ENCODE measurements at regions not wholly inside any gene's neighbourhood (a gene's known extent, or its start where the extent isn't known, plus 50 kb on each side); places are given as distances from the start of the nearest gene placed in this dataset.
A peak's percentile ranks its signal among the peaks of the same experiment; 100 is the strongest.
"Not testable (repeated sequence)": the region's sequence is repeated elsewhere in the genome, so short reads cannot be mapped to it uniquely, and the experiment has no call there.

DNA sequence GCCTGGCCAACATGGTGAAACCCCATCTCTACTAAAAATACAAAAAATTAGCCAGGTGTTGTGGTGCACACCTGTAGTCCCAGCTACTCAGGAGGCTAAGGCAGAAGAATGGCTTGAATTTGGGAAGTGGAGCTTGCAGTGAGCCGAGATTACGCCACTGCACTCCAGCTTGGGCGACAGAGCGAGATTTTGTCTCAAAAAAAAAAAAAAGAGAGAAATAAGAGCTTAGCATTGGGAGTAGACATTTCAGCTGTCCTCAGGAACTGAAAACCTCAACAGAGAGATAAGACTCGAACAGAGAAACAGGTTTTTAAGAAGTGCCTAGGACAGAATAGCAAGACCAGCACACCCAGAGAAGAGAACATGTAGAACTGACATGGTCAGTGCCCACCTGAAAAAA is 262.6 kb upstream of the RAB4A start:
- DNase-seq (ENCODE audit: low spot score), result not testable (repeated sequence)

DNA sequence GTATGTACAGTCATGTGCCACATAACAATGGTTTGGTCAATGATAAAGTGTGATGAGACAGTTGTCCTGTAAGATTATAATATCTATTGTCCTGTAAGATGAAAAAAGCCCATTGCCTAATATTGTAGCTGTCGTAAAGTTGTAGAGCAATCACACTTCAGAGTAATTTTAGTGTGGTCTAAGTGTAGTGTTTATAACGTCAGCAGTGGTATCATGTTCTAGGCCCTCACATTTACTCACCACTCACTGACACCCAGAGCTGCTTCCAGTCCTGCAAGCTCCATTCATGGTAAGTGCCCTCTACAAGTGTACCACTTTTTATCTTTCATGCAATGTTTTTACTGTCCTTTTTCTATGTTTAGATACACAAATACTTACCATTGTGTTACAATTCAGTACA is 259.9 kb upstream of the RAB4A start:
- DNase-seq (ENCODE audit: low spot score), result no peak

GRCh38 chr1:229012823-229013222 is 258.1 kb upstream of the RAB4A start:
- DNase-seq (ENCODE audit: low spot score), result no peak

DNA sequence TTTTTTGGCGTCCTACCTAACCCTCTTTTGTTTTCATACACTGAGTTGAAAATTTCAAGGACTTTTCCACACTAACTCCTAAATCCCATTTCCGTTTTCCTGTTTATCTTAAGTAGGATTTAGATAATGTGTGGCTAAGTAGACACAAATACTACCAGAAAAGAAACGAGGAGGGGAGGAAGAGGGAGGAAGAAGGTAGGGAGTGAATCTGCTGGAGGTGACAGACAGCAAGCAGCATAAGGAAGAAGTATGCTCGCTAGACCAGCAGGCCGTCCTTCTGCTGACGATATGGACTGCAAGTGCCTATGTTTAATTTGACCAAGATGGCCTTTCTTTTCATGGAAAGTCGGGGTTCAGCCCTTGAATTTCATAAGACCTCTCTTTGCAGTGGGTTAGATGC is 256.9 kb upstream of the RAB4A start:
- no peak for DNase-seq (ENCODE audit: low spot score)

GRCh38 chr1:229015806-229016205 is 255.1 kb upstream of the RAB4A start:
- DNase-seq (ENCODE audit: low spot score), result no peak

GRCh38 chr1:229017091-229017490 is 253.8 kb upstream of the RAB4A start:
- no peak for DNase-seq (ENCODE audit: low spot score)

DNA sequence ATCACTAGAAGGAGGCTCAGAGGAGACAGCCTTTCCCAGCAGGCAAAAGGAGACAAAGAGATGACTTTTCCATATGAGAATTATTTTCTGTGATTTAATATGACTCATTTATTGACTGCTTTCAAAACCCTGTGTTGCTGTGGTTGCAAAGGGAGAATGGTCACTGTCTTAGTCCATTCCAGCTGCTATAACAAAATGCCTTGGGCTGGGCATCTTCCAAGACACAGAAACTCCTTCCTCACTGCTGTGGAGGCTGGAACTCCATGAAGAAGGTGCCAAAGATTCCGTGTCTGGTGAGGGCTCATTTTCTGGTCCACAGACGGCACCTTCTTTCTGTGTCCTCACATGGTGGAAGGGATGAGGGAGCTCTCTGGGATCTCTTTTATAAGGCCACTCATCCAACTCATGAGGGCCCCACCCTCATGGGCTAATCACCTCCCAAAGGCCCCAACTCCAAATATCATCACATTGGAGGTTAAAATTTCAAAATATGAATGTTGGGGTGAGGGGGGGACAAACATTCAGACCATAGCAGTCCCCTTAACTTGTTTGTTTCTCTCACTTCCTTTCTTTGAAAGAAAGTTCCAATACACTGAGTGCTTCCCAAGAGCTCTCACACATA is 252.1 kb upstream of the RAB4A start:
- DNase-seq (ENCODE audit: low spot score), result no peak

GRCh38 chr1:229019663-229020271 is 251.1 kb upstream of the RAB4A start:
- DNase-seq (ENCODE audit: low spot score), result no peak

DNA sequence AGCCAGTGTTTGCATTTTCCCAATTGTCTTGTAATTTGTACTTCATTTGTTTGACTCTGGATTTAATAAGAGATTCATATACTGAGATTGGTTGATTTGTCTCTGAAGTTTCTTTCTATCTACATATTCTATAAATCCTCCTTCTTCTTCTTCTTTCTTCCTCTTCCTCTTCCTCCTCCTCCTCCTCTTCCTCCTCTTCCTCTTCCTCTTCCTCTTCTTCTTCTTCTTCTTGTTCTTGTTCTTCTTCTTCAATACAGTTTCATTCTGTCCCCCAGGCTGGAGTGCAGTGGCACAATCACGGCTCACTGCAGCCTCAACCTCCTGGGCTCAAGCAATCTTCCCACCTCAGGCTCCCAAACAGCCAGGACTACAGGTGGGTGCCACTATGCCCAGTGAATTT is 249.9 kb upstream of the RAB4A start:
- not testable (repeated sequence) for DNase-seq (ENCODE audit: low spot score)

GRCh38 chr1:229022595-229023333 is 248.1 kb upstream of the RAB4A start:
- no peak for DNase-seq (ENCODE audit: low spot score)

DNA sequence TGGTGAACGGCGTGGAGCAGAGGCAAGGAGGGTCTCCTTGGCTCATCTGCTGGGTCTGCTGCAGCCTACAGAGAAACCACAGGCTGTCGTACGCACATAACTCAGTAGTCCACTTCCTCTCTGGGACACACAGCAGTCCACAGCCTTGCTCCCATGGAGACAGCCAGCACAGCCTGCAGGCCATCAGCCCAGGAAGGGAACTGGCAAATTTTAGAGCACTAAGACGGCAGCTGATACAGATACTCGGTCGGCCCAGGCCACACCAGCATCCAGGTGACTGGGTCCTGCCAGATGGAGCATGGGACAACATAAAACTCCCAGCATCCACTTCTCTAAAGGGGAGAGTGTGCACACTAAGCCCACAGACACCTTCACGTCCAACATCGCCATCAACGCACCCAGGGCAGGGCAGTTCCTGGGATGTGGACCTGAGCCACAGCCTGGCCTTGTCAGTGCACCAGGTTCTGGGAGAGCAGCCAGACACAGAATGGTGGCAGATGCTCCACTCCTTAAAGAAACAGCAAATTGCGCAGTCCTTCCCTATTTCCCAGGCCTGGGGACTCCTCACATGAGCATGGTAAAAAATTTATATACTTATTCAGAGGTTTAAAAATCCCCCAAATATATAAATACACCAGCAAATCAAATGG is 247.1 kb upstream of the RAB4A start:
- no peak for DNase-seq (ENCODE audit: low spot score)

DNA sequence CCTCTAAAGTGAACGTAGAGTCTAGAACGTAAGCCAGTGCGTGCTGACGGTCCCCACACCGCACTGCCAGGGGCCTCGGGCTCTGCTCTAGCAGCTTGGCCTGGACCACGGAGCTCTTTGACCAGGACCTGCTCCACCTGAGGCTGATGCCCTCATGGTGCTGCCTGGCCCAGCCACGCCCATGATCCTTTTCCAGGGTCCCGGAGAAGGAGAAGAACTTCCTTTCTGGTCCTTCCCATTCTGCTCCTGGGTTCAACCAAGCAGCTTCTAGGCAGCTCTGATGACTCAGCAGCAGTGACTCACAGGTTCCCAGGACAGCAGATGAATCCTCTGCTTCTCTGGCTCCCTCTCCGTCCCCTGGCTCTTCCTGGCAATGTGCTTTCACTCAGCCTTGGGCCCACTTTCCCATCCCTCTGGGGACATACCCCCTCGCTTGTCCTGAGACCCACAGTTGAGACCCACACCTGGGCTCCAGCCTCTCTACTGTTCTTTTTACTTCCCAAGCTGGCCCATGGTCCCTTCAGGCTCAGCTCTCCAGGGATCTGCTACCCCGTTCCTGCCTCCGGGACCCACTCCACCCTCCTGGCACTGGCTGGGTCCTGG is 246.3 kb upstream of the RAB4A start:
- no peak for DNase-seq (ENCODE audit: low spot score)

GRCh38 chr1:229025576-229025975 is 245.3 kb upstream of the RAB4A start:
- no peak for DNase-seq (ENCODE audit: low spot score)

GRCh38 chr1:229027158-229027557 is 243.8 kb upstream of the RAB4A start:
- DNase-seq (ENCODE audit: low spot score), result no peak

DNA sequence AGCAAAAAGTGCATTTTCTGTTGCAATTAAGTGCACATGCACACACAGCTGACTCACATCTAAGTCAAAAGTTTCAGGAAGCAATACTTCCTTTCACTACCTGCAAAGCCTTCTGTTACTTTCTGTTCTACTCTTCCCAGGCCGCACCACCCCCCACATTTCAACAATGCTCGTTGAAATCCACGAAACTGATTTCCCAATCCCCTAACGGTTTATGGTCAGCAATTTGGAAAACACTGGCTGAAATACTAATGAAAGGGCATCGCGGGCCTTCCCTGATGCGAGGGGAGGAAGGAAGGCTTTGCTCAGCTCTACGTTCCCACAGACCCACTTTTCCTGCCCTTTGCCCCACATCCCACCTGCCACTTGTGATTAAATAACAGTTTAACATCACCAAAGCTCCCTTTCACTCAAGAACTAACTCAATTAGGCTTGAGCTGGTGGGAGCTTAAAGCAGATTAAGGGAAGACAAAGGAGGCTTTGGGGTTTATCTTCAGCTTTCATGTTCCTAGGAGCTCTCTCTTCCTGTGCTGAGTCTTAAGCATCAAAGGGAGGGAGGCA is 243.2 kb upstream of the RAB4A start:
- DNase-seq (ENCODE audit: low spot score), result peak; percentile 79

DNA sequence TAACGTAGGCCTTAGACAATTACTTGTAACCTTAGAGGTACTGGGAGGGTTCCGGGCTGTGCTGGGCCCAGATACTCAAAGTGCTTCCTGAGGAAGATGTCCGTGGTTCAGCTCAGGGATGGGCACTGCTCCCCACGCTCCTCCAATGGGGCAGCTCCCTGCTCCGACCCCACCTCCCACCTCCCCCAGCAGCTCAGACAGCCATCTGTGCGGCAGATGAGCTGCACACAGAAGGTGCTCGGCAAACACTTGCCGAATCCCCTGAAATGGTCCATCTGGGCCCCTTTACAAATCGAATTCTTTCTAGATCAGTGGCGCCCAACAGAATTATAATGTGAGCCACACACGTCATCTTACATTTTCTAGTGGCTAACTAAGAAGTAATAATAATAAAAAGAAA is 242.4 kb upstream of the RAB4A start:
- peak; percentile 93 for DNase-seq (ENCODE audit: low spot score)

- peak; percentile 57 for DNase-seq (ENCODE audit: low spot score)
These were observed 241.7 kb upstream of the RAB4A start for GRCh38 chr1:229028987-229029878.

- no peak for DNase-seq (ENCODE audit: low spot score)
These were observed 241.1 kb upstream of the RAB4A start for GRCh38 chr1:229029879-229030235.

- no peak for DNase-seq (ENCODE audit: low spot score)
These were observed 240.3 kb upstream of the RAB4A start for GRCh38 chr1:229030630-229031029.

DNA sequence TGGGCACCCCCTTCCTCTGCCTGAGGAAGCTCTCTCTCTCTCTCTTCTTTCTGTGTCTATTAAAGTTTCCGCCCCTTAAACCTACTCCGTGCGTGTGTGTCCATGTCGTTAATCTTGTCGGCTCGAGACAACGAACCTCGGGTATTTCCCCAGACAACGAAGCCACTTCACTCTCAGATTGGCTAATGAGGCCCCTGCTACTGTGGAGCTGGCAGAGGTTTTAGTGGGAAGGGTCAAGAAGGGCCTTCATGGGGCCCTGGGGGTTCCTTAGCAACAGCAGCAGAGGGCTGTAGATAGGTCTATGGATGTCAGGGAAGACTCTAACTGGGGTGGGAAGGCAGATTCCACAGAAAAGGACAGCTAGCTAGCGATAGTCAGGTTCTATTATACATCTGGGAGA is 239.8 kb upstream of the RAB4A start:
- no peak for DNase-seq (ENCODE audit: low spot score)
